ENCODE measurements at regions not wholly inside any gene's neighbourhood (a gene's known extent, or its start where the extent isn't known, plus 50 kb on each side); places are given as distances from the start of the nearest gene placed in this dataset.

- no peak for TF ChIP-seq POLR2A (IDR thresholded peaks at IDR 0.05; ENCODE audit: low read length)
- TF ChIP-seq GATA1 (IDR thresholded peaks at IDR 0.05; ENCODE audit: low read depth, low read length) = no peak
These were observed 135.6 kb upstream of the ZNF236 start for GRCh38 chr18:76686737-76687231.
